GM12872 (cell line): ENCODE measurements at regions not wholly inside any gene's neighbourhood (a gene's known extent, or its start where the extent isn't known, plus 50 kb on each side); places are given as distances from the start of the nearest gene placed in this dataset.

Source experiments
- TF ChIP-seq, protein P1 (sequence below): IDR thresholded peaks from 3 replicates; pipeline ENCODE4 v1.5.1; 2011; ENCODE audit warnings: low read depth, mild to moderate bottlenecking, low read length, moderate library complexity; ENCODE audit not compliant: insufficient read depth

GRCh38 chr2:139271879-139272278 lies 491.7 kb upstream of the NXPH2 start:
- TF ChIP-seq, protein P1, sequence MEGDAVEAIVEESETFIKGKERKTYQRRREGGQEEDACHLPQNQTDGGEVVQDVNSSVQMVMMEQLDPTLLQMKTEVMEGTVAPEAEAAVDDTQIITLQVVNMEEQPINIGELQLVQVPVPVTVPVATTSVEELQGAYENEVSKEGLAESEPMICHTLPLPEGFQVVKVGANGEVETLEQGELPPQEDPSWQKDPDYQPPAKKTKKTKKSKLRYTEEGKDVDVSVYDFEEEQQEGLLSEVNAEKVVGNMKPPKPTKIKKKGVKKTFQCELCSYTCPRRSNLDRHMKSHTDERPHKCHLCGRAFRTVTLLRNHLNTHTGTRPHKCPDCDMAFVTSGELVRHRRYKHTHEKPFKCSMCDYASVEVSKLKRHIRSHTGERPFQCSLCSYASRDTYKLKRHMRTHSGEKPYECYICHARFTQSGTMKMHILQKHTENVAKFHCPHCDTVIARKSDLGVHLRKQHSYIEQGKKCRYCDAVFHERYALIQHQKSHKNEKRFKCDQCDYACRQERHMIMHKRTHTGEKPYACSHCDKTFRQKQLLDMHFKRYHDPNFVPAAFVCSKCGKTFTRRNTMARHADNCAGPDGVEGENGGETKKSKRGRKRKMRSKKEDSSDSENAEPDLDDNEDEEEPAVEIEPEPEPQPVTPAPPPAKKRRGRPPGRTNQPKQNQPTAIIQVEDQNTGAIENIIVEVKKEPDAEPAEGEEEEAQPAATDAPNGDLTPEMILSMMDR: no peak

DNA sequence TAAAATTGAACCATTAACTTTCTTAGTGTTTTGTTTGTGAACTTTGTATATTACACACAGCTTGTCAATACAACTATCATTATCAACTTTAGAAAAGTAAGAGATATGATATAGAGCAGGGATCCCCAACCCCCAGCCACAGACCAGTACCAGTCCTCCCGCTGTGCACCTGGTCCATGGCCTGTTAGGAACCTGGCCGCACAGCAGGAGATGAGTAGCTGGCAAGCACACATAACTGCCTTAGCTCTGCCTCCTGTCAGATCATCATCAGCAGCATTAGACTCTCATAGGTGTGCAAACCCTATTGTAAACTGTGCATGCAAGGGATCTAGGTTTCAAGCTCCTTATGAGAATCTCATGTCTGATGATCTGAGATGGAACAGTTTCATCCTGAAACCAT lies 491.0 kb upstream of the NXPH2 start:
- TF ChIP-seq, protein P1: no peak

GRCh38 chr2:139260052-139260430 lies 479.9 kb upstream of the NXPH2 start:
- TF ChIP-seq, protein P1: no peak

DNA sequence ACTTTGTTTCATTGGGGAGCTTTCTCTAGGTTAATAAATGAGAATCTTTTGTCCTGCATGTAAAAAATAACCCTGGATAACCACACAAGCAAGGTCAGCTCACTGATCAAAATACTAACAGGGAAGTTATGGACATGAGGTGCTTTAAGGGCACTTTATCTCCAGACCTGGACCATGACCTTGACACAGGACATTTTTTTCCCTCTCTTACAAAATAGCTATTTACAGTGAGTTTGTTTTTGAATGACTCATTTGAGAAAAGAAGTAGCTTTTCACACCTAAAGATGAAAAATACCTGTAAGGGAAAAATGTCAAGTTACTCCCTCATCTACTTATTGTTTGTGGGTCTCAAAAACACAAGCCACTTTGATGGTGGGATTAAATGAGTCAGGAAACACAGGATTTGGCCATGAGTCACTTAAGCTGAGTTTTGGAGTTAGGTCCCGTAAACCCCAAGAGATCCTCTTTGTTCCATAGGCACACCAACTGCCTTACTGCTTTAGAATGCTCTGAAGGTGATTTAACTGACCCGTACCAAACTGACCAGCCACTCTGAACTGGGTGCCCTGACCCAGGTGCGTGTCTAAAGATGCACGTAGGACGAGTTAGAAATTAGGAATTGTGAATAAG lies 479.3 kb upstream of the NXPH2 start:
- TF ChIP-seq, protein P1: no peak

GRCh38 chr2:139241286-139241685 lies 461.1 kb upstream of the NXPH2 start:
- TF ChIP-seq, protein P1: no peak

GRCh38 chr2:139237023-139237422 lies 456.8 kb upstream of the NXPH2 start:
- TF ChIP-seq, protein P1: no peak

DNA sequence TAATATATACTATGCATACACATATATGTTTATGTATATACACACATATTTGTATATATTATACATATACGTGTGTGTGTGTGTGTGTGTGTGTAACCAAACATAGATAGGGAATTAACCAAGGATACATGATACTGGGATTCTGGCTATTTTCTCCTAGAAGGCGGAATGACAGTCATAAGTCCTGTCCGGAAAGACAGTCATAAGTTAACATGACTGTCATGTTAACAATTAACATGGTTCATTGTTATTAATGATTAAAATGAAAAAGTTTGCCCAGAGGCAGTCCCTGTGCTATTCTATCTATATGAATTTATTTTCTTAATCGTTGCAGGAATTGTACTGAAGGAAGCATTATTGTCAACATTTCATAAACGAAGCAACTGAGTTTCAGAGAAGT lies 450.7 kb upstream of the NXPH2 start:
- TF ChIP-seq, protein P1: no peak
